Heart right ventricle (tissue), 16 donors: ENCODE measurements at regions not wholly inside any gene's neighbourhood (a gene's known extent, or its start where the extent isn't known, plus 50 kb on each side); places are given as distances from the start of the nearest gene placed in this dataset.

ENCODE experiments used
- ATAC-seq, 8 donors: fragments of 200-7000 bp; cut with Tn5 transposase; one replicate each; pipeline ENCODE4 v1.9.1; 2020; ENCODE audit warnings: mild to moderate bottlenecking in 8 of 8, moderate library complexity in 8 of 8, moderate number of reproducible peaks in 1 of 8
- DNase-seq, 2 donors: peaks; one replicate each; pipeline ENCODE4 v3.0.0-alpha.2; 2020
- H3K27ac ChIP-seq, 10 donors: fragments of 200-600 bp; sonication (generic) in 2 of 10; one replicate each; pipeline versions ENCODE4 v1.5.0 to v1.8.0; 2020 to 2022; ENCODE audit warnings: mild to moderate bottlenecking in 3 of 10
- H3K27me3 ChIP-seq, 7 donors: fragments of 200-600 bp; one replicate each; pipeline ENCODE4 v1.8.0; 2021 to 2022; ENCODE audit warnings: mild to moderate bottlenecking in 2 of 7
- H3K36me3 ChIP-seq, 9 donors: fragments of 200-600 bp; sonication (generic) in 1 of 9; one replicate each; pipeline versions ENCODE4 v1.5.0 to v1.8.0; 2020 to 2022; ENCODE audit warnings: mild to moderate bottlenecking in 2 of 9
- H3K4me1 ChIP-seq, 9 donors: fragments of 200-600 bp; sonication (generic) in 1 of 9; one replicate each; pipeline versions ENCODE4 v1.5.0 to v1.8.0; 2020 to 2022; ENCODE audit warnings: mild to moderate bottlenecking in 4 of 9
- H3K4me3 ChIP-seq, 10 donors: fragments of 200-600 bp; sonication (generic) in 2 of 10; one replicate each; pipeline versions ENCODE4 v1.5.0 to v1.8.0; 2020 to 2022; ENCODE audit warnings: mild to moderate bottlenecking in 7 of 10, moderate library complexity in 2 of 10
- H3K9me3 ChIP-seq, 11 donors: fragments of 200-600 bp in 10 of 11; sonication (generic) in 2 of 11; one replicate each; pipeline versions ENCODE4 v1.5.0 to v1.8.0; 2013 to 2022; ENCODE audit warnings: mild to moderate bottlenecking in 2 of 11, control low read depth in 1 of 11, moderate library complexity in 1 of 11
- CTCF ChIP-seq, 9 donors: fragments of 200-600 bp; sonication (generic) in 2 of 9; IDR thresholded peaks; one replicate each; pipeline versions ENCODE4 v1.5.0 to v1.8.0; 2021 to 2022; ENCODE audit warnings: antibody characterized with exemption in 9 of 9, mild to moderate bottlenecking in 5 of 9, moderate library complexity in 1 of 9
- WGBS, 2 donors: extraction: QIAGEN DNeasy Blood & Tissue Kit; methylation state at CpG; one replicate each; pipeline ENCODE4 v1.1.7; 2013; ENCODE audit warnings: inconsistent platforms in 1 of 2; 5-methylcytosine and 5-hydroxymethylcytosine counted together
- intact Hi-C, 10 donors: fragments of 100-400 bp; cut with DNase I; formaldehyde crosslinking; loops; one replicate each; pipeline versions ENCODE4 v1.11.1 to v1.14.2; 2022
- donor health status: Arrhythmogenic right ventricular cardiomyopathy.
- donor health status: ischemic (EF 13 %, LVEDD 7.1; RV severe dilation, severe dysfunction).
- donor health status: healthy with polysubstance abuse.
- donor health status: DM: no; HTN: yes; CAD: no.
- donor health status: DM: no; HTN: no; CAD: no.
- donor health status: ischemic (EF 25% LVEDD 6.9; RV normal size, moderate dysfunction).
- donor health status: ischemic (EF 25% LVEDD 5.7; RV mildly dilated, moderate dysfunction).
- donor health status: healthy.
- donor health status: DM: yes; HTN: yes; CAD: no.
- donor health status: Ischemic cardiomyopathy.
- donor health status: ischemic (EF 35%, LVEDD 5.7; RV mildly dilated, moderate dysfunction).
- donor health status: nonischemic (EF 11% LVEDD 7.7; RV severe dilation, severe dysfunction).
- donor health status: DM: yes; HTN: yes; CAD: no.
- donor health status: PGD.
- donor health status: ischemic (EF 29% LVEDD 5.4; RV normal size, mild dysfunction).
- donor health status: nonischemic (EF 23%, LVEDD 6.1; RV moderate dilation, normal function).

GRCh38 chr5:167623354-167623753, 668.1 kb upstream of the WWC1 start:
- H3K4me3 ChIP-seq: no peak overlapping the region
- TF ChIP-seq CTCF (IDR thresholded peaks at IDR 0.05): no peak
- peaks cover 0 to 11% (median 0%) of the 10 kb centered on the region in 11 donors for H3K9me3 ChIP-seq
- no peaks in the 10 kb centered on the region for H3K36me3 ChIP-seq
- no peak overlapping the region for H3K27ac ChIP-seq
- DNase-seq (no peak), ATAC-seq (no peak)
- intact Hi-C loops: no loop called here
- H3K27me3 ChIP-seq: no peaks in the 10 kb centered on the region
- no peaks in the 10 kb centered on the region for H3K4me1 ChIP-seq
- WGBS, 2 donors: 65 to 85% methylated on average over 3 of the region's 3 CpGs

GRCh38 chr5:167624053-167624452, 667.4 kb upstream of the WWC1 start:
- ATAC-seq: no peak
- 75% methylated on average over 2 of the region's 2 CpGs for WGBS, 2 donors

GRCh38 chr5:167626341-167627123, 664.9 kb upstream of the WWC1 start:
- intact Hi-C loops: no loop called here
- DNase-seq (no peak), ATAC-seq (no peak)
- no peaks in the 10 kb centered on the region for H3K27me3 ChIP-seq
- no peaks in the 10 kb centered on the region for H3K4me1 ChIP-seq
- no peak overlapping the region for H3K4me3 ChIP-seq
- H3K36me3 ChIP-seq: no peaks in the 10 kb centered on the region
- H3K9me3 ChIP-seq: peaks cover 0 to 11% (median 0%) of the 10 kb centered on the region in 11 donors
- TF ChIP-seq CTCF (IDR thresholded peaks at IDR 0.05): no peak
- H3K27ac ChIP-seq: no peak overlapping the region
- WGBS, 2 donors: 73 to 86% methylated on average over 8 of the region's 8 CpGs

More at GRCh38 chr5:167624053-167624452, 667.4 kb upstream of the WWC1 start:
- intact Hi-C loops: no loop called here
- DNase-seq: no peak
- no peak overlapping the region for H3K4me3 ChIP-seq
- H3K27ac ChIP-seq: no peak overlapping the region
- H3K27me3 ChIP-seq: no peaks in the 10 kb centered on the region
- no peak for TF ChIP-seq CTCF (IDR thresholded peaks at IDR 0.05)
- H3K9me3 ChIP-seq: peaks cover 0 to 11% (median 0%) of the 10 kb centered on the region in 11 donors
- no peaks in the 10 kb centered on the region for H3K4me1 ChIP-seq
- no peaks in the 10 kb centered on the region for H3K36me3 ChIP-seq

DNA sequence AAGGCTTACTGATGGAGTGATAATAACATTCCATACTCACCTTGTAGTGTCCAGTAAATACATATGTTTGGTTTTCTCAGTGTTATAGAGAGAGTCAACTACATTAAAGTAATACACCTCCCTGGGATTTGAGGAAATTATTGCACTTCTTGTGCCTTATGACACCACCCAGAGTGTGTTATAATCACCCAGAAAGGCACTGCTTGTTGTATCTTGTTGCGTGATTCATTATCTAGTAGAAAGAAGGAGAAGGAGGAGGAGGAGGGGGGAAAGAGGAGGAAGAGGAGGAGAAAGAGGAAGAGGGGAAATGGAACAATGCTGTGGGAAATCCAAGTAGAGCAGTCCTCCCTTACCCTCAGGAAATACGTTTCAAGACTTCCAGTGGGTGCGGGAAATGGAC, 661.8 kb upstream of the WWC1 start:
- intact Hi-C loops: no loop called here
- 73% methylated on average over 3 of the region's 3 CpGs for WGBS, 2 donors

More for the DNA sequence above, 661.8 kb upstream of the WWC1 start:
- peaks cover 0 to 7% (median 0%) of the 10 kb centered on the region in 11 donors for H3K9me3 ChIP-seq
- no peak for ATAC-seq
- no peak overlapping the region for H3K4me3 ChIP-seq
- H3K36me3 ChIP-seq: no peaks in the 10 kb centered on the region
- DNase-seq: no peak
- H3K27me3 ChIP-seq: no peaks in the 10 kb centered on the region
- H3K4me1 ChIP-seq: peaks cover 0 to 12% (median 0%) of the 10 kb centered on the region in 9 donors
- H3K27ac ChIP-seq: no peak overlapping the region
- TF ChIP-seq CTCF (IDR thresholded peaks at IDR 0.05): no peak
